Esophagus squamous epithelium (tissue), 4 donors: ENCODE measurements at regions not wholly inside any gene's neighbourhood (a gene's known extent, or its start where the extent isn't known, plus 50 kb on each side); places are given as distances from the start of the nearest gene placed in this dataset.

Experiments used
- CTCF ChIP-seq, 6 experiments: fragments of 450-650 bp in 4 of 6; fragments of 200-600 bp in 2 of 6; sonication (generic) in 2 of 6; IDR thresholded peaks; one replicate each; pipeline ENCODE4 v1.5.1; 2016 to 2019; ENCODE audit warnings: antibody characterized with exemption in 6 of 6, mild to moderate bottlenecking in 4 of 6, moderate library complexity in 4 of 6
- POLR2A ChIP-seq, 4 donors: fragments of 450-650 bp; IDR thresholded peaks; one replicate each; pipeline ENCODE4 v1.6.1; 2017; ENCODE audit warnings: antibody characterized with exemption in 4 of 4, mild to moderate bottlenecking in 4 of 4, moderate library complexity in 3 of 4

- no peak for TF ChIP-seq CTCF (IDR thresholded peaks at IDR 0.05)
- TF ChIP-seq POLR2A (IDR thresholded peaks at IDR 0.05), result no peak
Observed at GRCh38 chr1:221462345-221462744, 279.5 kb downstream of the DUSP10 start.
